Liver (tissue), 8 donors: ENCODE measurements at regions not wholly inside any gene's neighbourhood (a gene's known extent, or its start where the extent isn't known, plus 50 kb on each side); places are given as distances from the start of the nearest gene placed in this dataset.

Source experiments
- DNase-seq: peaks from one replicate; pipeline ENCODE4 v3.0.0-alpha.2; 2017; ENCODE audit warnings: low spot score
- H3K27ac ChIP-seq, 2 donors: one replicate each; pipeline ENCODE4 v1.7.0; 2013; ENCODE audit warnings: inconsistent platforms in 2 of 2, low read length in 2 of 2, control low read depth in 1 of 2, low read depth in 1 of 2, mild to moderate bottlenecking in 1 of 2
- H3K27me3 ChIP-seq, 4 donors: one replicate each; pipeline versions ENCODE4 v1.6.1 to v1.7.0; 2013; ENCODE audit warnings: low read length in 3 of 4, inconsistent platforms in 1 of 4, mild to moderate bottlenecking in 1 of 4, moderate library complexity in 1 of 4; ENCODE audit not compliant: control insufficient read depth in 4 of 4, insufficient read depth in 4 of 4
- H3K36me3 ChIP-seq, 4 donors: one replicate each; pipeline versions ENCODE4 v1.6.1 to v1.7.0; 2013; ENCODE audit warnings: low read length in 3 of 4, mild to moderate bottlenecking in 3 of 4, low read depth in 1 of 4, moderate library complexity in 1 of 4; ENCODE audit not compliant: control insufficient read depth in 4 of 4, insufficient read depth in 3 of 4
- H3K4me1 ChIP-seq, 4 donors: one replicate each; pipeline versions ENCODE4 v1.6.1 to v1.7.0; 2013; ENCODE audit warnings: low read length in 3 of 4, mild to moderate bottlenecking in 3 of 4, moderate library complexity in 1 of 4; ENCODE audit not compliant: control insufficient read depth in 4 of 4, insufficient read depth in 4 of 4
- H3K4me3 ChIP-seq, 3 donors: one replicate each; pipeline versions ENCODE4 v1.6.1 to v1.7.0; 2013; ENCODE audit warnings: low read length in 3 of 3, control low read depth in 1 of 3, low read depth in 1 of 3, mild to moderate bottlenecking in 1 of 3
- H3K9ac ChIP-seq, 2 donors: one replicate each; pipeline ENCODE4 v1.7.0; 2013; ENCODE audit warnings: low read length in 2 of 2, mild to moderate bottlenecking in 2 of 2, moderate library complexity in 2 of 2, control low read depth in 1 of 2, low read depth in 1 of 2
- H3K9me3 ChIP-seq, 4 donors: one replicate each; pipeline versions ENCODE4 v1.6.1 to v1.7.0; 2013; ENCODE audit warnings: low read length in 3 of 4; ENCODE audit not compliant: control insufficient read depth in 4 of 4
- ATF3 ChIP-seq: IDR thresholded peaks from 2 replicates; pipeline ENCODE4 v1.6.1; 2016; ENCODE audit warnings: antibody characterized with exemption
- EGR1 ChIP-seq, 2 donors: IDR thresholded peaks; 2 replicates each; pipeline ENCODE4 v1.6.1; 2016 to 2018; ENCODE audit warnings: antibody characterized with exemption in 2 of 2, low read depth in 2 of 2
- FOXA1 ChIP-seq: IDR thresholded peaks from 2 replicates; pipeline ENCODE4 v1.6.1; 2016; ENCODE audit warnings: antibody characterized with exemption
- FOXA2 ChIP-seq: IDR thresholded peaks from 2 replicates; pipeline ENCODE4 v1.6.1; 2016; ENCODE audit warnings: antibody characterized with exemption
- GABPA ChIP-seq, 2 donors: IDR thresholded peaks in 1 of 2; conservative IDR thresholded peaks in 1 of 2; 2 replicates each; pipeline ENCODE4 v1.6.1; 2016; ENCODE audit warnings: antibody characterized with exemption in 2 of 2, mild to moderate bottlenecking in 1 of 2, moderate library complexity in 1 of 2
- HNF4A ChIP-seq, 2 donors: conservative IDR thresholded peaks; 2 replicates each; pipeline ENCODE4 v1.6.1; 2016; ENCODE audit warnings: antibody characterized with exemption in 2 of 2, mild to moderate bottlenecking in 2 of 2
- HNF4G ChIP-seq: IDR thresholded peaks from 2 replicates; pipeline ENCODE4 v1.6.1; 2016; ENCODE audit warnings: antibody characterized with exemption
- JUND ChIP-seq, 2 donors: IDR thresholded peaks; 2 replicates each; pipeline ENCODE4 v1.6.1; 2016; ENCODE audit warnings: antibody characterized with exemption in 2 of 2
- NR2F2 ChIP-seq: IDR thresholded peaks from 2 replicates; pipeline ENCODE4 v1.6.1; 2016; ENCODE audit warnings: antibody characterized with exemption
- RAD21 ChIP-seq, 2 donors: IDR thresholded peaks; 2 replicates each; pipeline ENCODE4 v1.6.1; 2016; ENCODE audit warnings: antibody characterized with exemption in 2 of 2, mild to moderate bottlenecking in 2 of 2
- RXRA ChIP-seq, 2 donors: IDR thresholded peaks; 2 replicates each; pipeline ENCODE4 v1.6.1; 2017 to 2018; ENCODE audit warnings: antibody characterized with exemption in 2 of 2, mild to moderate bottlenecking in 1 of 2
- TAF1 ChIP-seq: conservative IDR thresholded peaks from 2 replicates; pipeline ENCODE4 v1.6.1; 2016; ENCODE audit warnings: antibody characterized with exemption, mild to moderate bottlenecking
- YY1 ChIP-seq: IDR thresholded peaks from 2 replicates; pipeline ENCODE4 v1.6.1; 2016; ENCODE audit warnings: antibody characterized with exemption, mild to moderate bottlenecking
- ZBTB33 ChIP-seq: IDR thresholded peaks from 2 replicates; pipeline ENCODE4 v1.6.1; 2016; ENCODE audit warnings: antibody characterized with exemption
- WGBS: extraction: QIAGEN DNeasy Blood & Tissue Kit; methylation state at CpG from one replicate; pipeline ENCODE4 v1.1.7; 2013; 5-methylcytosine and 5-hydroxymethylcytosine counted together
- TF ChIP-seq, protein P1 (sequence below): fragments of 150-350 bp; IDR thresholded peaks from 2 replicates; pipeline ENCODE4 v1.5.1; 2017; ENCODE audit warnings: improper control_type of control experiment, low read depth, low read length; ENCODE audit not compliant: missing input control
- TF ChIP-seq, protein P2 (sequence below): IDR thresholded peaks from 2 replicates; pipeline ENCODE4 v1.6.1; 2016; ENCODE audit warnings: antibody characterized with exemption
- TF ChIP-seq, protein P3 (sequence below): IDR thresholded peaks from 2 replicates; pipeline ENCODE4 v1.6.1; 2016; ENCODE audit warnings: antibody characterized with exemption, mild to moderate bottlenecking
- donor health status: healthy.
- donor health status: healthy.
- donor health status: healthy.
- donor health status: healthy.
- donor health status: healthy.

DNA sequence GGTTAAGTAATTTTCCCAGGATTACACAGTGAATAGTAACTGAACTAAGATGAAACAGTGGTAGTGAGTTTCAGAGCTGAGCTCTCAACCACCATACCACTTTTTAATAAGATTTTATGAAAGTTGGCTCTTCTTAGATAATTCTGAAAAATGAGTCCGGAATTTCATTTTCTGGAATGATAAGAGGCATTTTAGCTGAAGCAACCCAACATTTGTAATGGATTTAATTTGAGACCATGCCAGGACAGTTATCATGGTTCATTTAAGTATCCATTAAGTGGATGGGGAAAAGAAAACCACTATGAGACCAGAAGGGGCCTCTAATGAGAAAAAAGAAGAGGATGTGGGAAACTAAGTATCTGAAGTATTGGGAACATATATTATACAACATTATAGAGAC lies 464.7 kb upstream of the C9orf72 start:
- DNase-seq, result no peak
- Histone ChIP-seq H3K27ac (no peak overlapping the region), H3K4me3 (no peak overlapping the region), H3K27me3 (no peaks in the 10 kb centered on the region), H3K36me3 (no peaks in the 10 kb centered on the region), H3K4me1 (no peaks in the 10 kb centered on the region), H3K9me3 (no peaks in the 10 kb centered on the region), H3K9ac (no peak overlapping the region)
- 57% methylated on average over 1 of the region's 1 CpG for WGBS
- TF ChIP-seq ZBTB33 (no peak), ATF3 (no peak), HNF4A (conservative IDR thresholded peaks at IDR 0.05) (no peak), JUND (IDR thresholded peaks at IDR 0.05) (no peak), YY1 (no peak), RAD21 (IDR thresholded peaks at IDR 0.05) (no peak), FOXA2 (no peak), HNF4G (no peak), FOXA1 (no peak)
- TF ChIP-seq, protein P1, sequence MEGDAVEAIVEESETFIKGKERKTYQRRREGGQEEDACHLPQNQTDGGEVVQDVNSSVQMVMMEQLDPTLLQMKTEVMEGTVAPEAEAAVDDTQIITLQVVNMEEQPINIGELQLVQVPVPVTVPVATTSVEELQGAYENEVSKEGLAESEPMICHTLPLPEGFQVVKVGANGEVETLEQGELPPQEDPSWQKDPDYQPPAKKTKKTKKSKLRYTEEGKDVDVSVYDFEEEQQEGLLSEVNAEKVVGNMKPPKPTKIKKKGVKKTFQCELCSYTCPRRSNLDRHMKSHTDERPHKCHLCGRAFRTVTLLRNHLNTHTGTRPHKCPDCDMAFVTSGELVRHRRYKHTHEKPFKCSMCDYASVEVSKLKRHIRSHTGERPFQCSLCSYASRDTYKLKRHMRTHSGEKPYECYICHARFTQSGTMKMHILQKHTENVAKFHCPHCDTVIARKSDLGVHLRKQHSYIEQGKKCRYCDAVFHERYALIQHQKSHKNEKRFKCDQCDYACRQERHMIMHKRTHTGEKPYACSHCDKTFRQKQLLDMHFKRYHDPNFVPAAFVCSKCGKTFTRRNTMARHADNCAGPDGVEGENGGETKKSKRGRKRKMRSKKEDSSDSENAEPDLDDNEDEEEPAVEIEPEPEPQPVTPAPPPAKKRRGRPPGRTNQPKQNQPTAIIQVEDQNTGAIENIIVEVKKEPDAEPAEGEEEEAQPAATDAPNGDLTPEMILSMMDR, result no peak

DNA sequence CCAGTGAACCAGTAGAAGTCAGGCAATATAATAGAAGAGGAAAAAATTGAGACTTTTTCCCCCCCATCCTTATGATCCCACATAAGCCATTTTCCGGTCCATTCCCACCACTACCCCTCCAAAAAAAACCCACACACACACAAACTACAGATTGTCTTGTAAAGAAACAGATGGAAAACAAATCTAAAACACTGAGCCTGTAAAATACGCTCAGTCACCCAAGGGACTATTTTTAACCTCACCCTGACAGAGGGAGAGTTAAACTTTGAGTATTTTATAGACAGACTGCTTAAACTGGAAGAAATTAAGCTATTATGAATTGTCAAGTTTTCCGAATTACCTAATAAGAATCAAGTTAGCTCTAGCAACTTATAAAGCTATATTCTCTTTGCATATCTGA lies 471.8 kb upstream of the C9orf72 start:
- Histone ChIP-seq H3K27ac (no peak overlapping the region), H3K27me3 (no peaks in the 10 kb centered on the region), H3K9ac (no peak overlapping the region), H3K36me3 (no peaks in the 10 kb centered on the region), H3K4me3 (no peak overlapping the region), H3K4me1 (no peaks in the 10 kb centered on the region), H3K9me3 (no peaks in the 10 kb centered on the region)
- DNase-seq, result no peak
- TF ChIP-seq YY1 (no peak), ATF3 (no peak), HNF4G (no peak), JUND (IDR thresholded peaks at IDR 0.05) (no peak), RXRA (IDR thresholded peaks at IDR 0.05) (no peak), HNF4A (conservative IDR thresholded peaks at IDR 0.05) (no peak), TAF1 (no peak), NR2F2 (no peak), EGR1 (IDR thresholded peaks at IDR 0.05; ENCODE audit: low read depth in 2 of 2) (no peak), RAD21 (IDR thresholded peaks at IDR 0.05) (no peak), FOXA2 (no peak), GABPA (IDR thresholded peaks at IDR 0.05 in 1 of 2, conservative IDR thresholded peaks at IDR 0.05 in 1 of 2) (no peak)
- TF ChIP-seq, protein P1, result no peak
- TF ChIP-seq, protein P2, sequence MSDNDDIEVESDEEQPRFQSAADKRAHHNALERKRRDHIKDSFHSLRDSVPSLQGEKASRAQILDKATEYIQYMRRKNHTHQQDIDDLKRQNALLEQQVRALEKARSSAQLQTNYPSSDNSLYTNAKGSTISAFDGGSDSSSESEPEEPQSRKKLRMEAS, result no peak
- TF ChIP-seq, protein P3, sequence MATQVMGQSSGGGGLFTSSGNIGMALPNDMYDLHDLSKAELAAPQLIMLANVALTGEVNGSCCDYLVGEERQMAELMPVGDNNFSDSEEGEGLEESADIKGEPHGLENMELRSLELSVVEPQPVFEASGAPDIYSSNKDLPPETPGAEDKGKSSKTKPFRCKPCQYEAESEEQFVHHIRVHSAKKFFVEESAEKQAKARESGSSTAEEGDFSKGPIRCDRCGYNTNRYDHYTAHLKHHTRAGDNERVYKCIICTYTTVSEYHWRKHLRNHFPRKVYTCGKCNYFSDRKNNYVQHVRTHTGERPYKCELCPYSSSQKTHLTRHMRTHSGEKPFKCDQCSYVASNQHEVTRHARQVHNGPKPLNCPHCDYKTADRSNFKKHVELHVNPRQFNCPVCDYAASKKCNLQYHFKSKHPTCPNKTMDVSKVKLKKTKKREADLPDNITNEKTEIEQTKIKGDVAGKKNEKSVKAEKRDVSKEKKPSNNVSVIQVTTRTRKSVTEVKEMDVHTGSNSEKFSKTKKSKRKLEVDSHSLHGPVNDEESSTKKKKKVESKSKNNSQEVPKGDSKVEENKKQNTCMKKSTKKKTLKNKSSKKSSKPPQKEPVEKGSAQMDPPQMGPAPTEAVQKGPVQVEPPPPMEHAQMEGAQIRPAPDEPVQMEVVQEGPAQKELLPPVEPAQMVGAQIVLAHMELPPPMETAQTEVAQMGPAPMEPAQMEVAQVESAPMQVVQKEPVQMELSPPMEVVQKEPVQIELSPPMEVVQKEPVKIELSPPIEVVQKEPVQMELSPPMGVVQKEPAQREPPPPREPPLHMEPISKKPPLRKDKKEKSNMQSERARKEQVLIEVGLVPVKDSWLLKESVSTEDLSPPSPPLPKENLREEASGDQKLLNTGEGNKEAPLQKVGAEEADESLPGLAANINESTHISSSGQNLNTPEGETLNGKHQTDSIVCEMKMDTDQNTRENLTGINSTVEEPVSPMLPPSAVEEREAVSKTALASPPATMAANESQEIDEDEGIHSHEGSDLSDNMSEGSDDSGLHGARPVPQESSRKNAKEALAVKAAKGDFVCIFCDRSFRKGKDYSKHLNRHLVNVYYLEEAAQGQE, result no peak
- 84% methylated on average over 3 of the region's 3 CpGs for WGBS
